ENCODE measurements at regions not wholly inside any gene's neighbourhood (a gene's known extent, or its start where the extent isn't known, plus 50 kb on each side); places are given as distances from the start of the nearest gene placed in this dataset.

GRCh38 chr13:91264484-91264883 is 83.0 kb upstream of the MIR17HG start:
- peaks cover 2% of the 10 kb centered on the region for H3K36me3 Mint-ChIP-seq
- H3K79me2 ChIP-seq (ENCODE audit: low read depth), result no peaks in the 10 kb centered on the region
- no peak for TF ChIP-seq EZH2 (IDR thresholded peaks at IDR 0.05)
- no peak for TF ChIP-seq CTCF (IDR thresholded peaks at IDR 0.05)
- TF ChIP-seq EZH2phosphoT487 (IDR thresholded peaks at IDR 0.05), result no peak
- no peak overlapping the region for H3K4me3 ChIP-seq
- no peaks in the 10 kb centered on the region for H3K27me3 ChIP-seq
- H3K4me3 Mint-ChIP-seq, result no peak overlapping the region
- H3K9me3 Mint-ChIP-seq, result peaks cover 26% of the 10 kb centered on the region
- H3K27ac ChIP-seq, result no peak overlapping the region
- H3K27ac Mint-ChIP-seq, result no peak overlapping the region
- no peak overlapping the region for H2AFZ ChIP-seq (replicated peaks)
- H3K36me3 ChIP-seq, result peaks cover 3% of the 10 kb centered on the region
- peaks cover 6% of the 10 kb centered on the region for H3K9me3 ChIP-seq (ENCODE audit: low read depth)
- H3K4me1 Mint-ChIP-seq, result no peaks in the 10 kb centered on the region
- no peaks in the 10 kb centered on the region for H4K20me1 ChIP-seq (ENCODE audit: low read depth)
- no peaks in the 10 kb centered on the region for H3K4me1 ChIP-seq
- H3K27me3 Mint-ChIP-seq (ENCODE audit: insufficient read depth, low read depth), result peaks cover 2% of the 10 kb centered on the region
- H3F3A ChIP-seq (ENCODE audit: low read depth), result no peaks in the 10 kb centered on the region
- no peak overlapping the region for H3K9ac ChIP-seq
- no peak for DNase-seq (ENCODE audit: low spot score)
- H3K4me2 ChIP-seq, result no peak overlapping the region

- Histone ChIP-seq H3K4me1 (no peaks in the 10 kb centered on the region), H3K4me3 (no peak overlapping the region), H3K9ac (no peak overlapping the region), H3K4me2 (no peak overlapping the region), H3F3A (ENCODE audit: low read depth) (no peaks in the 10 kb centered on the region), H3K36me3 (peaks cover 3% of the 10 kb centered on the region), H3K27ac (no peak overlapping the region), H4K20me1 (ENCODE audit: low read depth) (no peaks in the 10 kb centered on the region), H3K79me2 (ENCODE audit: low read depth) (no peaks in the 10 kb centered on the region), H2AFZ (replicated peaks) (no peak overlapping the region), H3K9me3 (ENCODE audit: low read depth) (peaks cover 5% of the 10 kb centered on the region), H3K27me3 (no peaks in the 10 kb centered on the region)
- TF ChIP-seq EZH2phosphoT487 (IDR thresholded peaks at IDR 0.05) (no peak), CTCF (IDR thresholded peaks at IDR 0.05) (no peak), EZH2 (IDR thresholded peaks at IDR 0.05) (no peak)
- no peak overlapping the region for H3K27ac Mint-ChIP-seq
- H3K9me3 Mint-ChIP-seq, result peaks cover 21% of the 10 kb centered on the region
- no peak for DNase-seq (ENCODE audit: low spot score)
- H3K27me3 Mint-ChIP-seq (ENCODE audit: insufficient read depth, low read depth), result peaks cover 2% of the 10 kb centered on the region
- no peaks in the 10 kb centered on the region for H3K4me1 Mint-ChIP-seq
- no peak overlapping the region for H3K4me3 Mint-ChIP-seq
- H3K36me3 Mint-ChIP-seq, result peaks cover 2% of the 10 kb centered on the region
Measured at GRCh38 chr13:91269237-91269636, 78.2 kb upstream of the MIR17HG start.

- TF ChIP-seq EZH2 (IDR thresholded peaks at IDR 0.05) (no peak), CTCF (IDR thresholded peaks at IDR 0.05) (no peak), EZH2phosphoT487 (IDR thresholded peaks at IDR 0.05) (no peak)
- H3K4me1 ChIP-seq, result no peaks in the 10 kb centered on the region
- H3F3A ChIP-seq (ENCODE audit: low read depth), result no peaks in the 10 kb centered on the region
- no peaks in the 10 kb centered on the region for H3K4me1 Mint-ChIP-seq
- H3K36me3 ChIP-seq, result peaks cover 3% of the 10 kb centered on the region
- peaks cover 2% of the 10 kb centered on the region for H3K27me3 Mint-ChIP-seq (ENCODE audit: insufficient read depth, low read depth)
- no peak for DNase-seq (ENCODE audit: low spot score)
- no peak overlapping the region for H3K4me3 ChIP-seq
- peak overlapping the region; percentile 30 for H2AFZ ChIP-seq (replicated peaks)
- H3K4me2 ChIP-seq, result no peak overlapping the region
- H3K27ac ChIP-seq, result no peak overlapping the region
- no peak overlapping the region for H3K4me3 Mint-ChIP-seq
- no peaks in the 10 kb centered on the region for H4K20me1 ChIP-seq (ENCODE audit: low read depth)
- H3K9ac ChIP-seq, result no peak overlapping the region
- no peaks in the 10 kb centered on the region for H3K9me3 ChIP-seq (ENCODE audit: low read depth)
- no peaks in the 10 kb centered on the region for H3K79me2 ChIP-seq (ENCODE audit: low read depth)
- no peaks in the 10 kb centered on the region for H3K27me3 ChIP-seq
- peaks cover 2% of the 10 kb centered on the region for H3K36me3 Mint-ChIP-seq
- no peak overlapping the region for H3K27ac Mint-ChIP-seq
- H3K9me3 Mint-ChIP-seq, result peaks cover 15% of the 10 kb centered on the region
Measured at GRCh38 chr13:91270031-91270430, 77.5 kb upstream of the MIR17HG start.

Measured in neural progenitor cell (in vitro differentiated cells).